Nephron progenitor cell (in vitro differentiated cells): ENCODE measurements at regions not wholly inside any gene's neighbourhood (a gene's known extent, or its start where the extent isn't known, plus 50 kb on each side); places are given as distances from the start of the nearest gene placed in this dataset.

Source experiments
- DNase-seq: peaks from one replicate; pipeline ENCODE4 v3.0.0; 2021
- H3K27ac Mint-ChIP-seq: 2 replicates; pipeline ENCODE4 v1.8.0; 2021; ENCODE audit warnings: mild to moderate bottlenecking, moderate library complexity, mixed read lengths
- H3K27me3 Mint-ChIP-seq: 2 replicates; pipeline ENCODE4 v1.8.0; 2021; ENCODE audit warnings: mild to moderate bottlenecking, low read depth, mixed read lengths; ENCODE audit not compliant: poor library complexity
- H3K36me3 Mint-ChIP-seq: 2 replicates; pipeline ENCODE4 v1.8.0; 2021; ENCODE audit warnings: low read depth, mixed read lengths
- H3K4me1 Mint-ChIP-seq: 2 replicates; pipeline ENCODE4 v1.8.0; 2021; ENCODE audit warnings: mixed read lengths
- H3K4me3 Mint-ChIP-seq: 2 replicates; pipeline ENCODE4 v1.8.0; 2021; ENCODE audit warnings: mild to moderate bottlenecking, moderate library complexity, mixed read lengths
- H3K9me3 Mint-ChIP-seq: 2 replicates; pipeline ENCODE4 v1.8.0; 2021; ENCODE audit warnings: mild to moderate bottlenecking, moderate library complexity, mixed read lengths
- CTCF ChIP-seq: fragments of 200-600 bp; sonication (generic); IDR thresholded peaks from 2 replicates; pipeline ENCODE4 v1.5.0; 2021; ENCODE audit warnings: antibody characterized with exemption

DNA sequence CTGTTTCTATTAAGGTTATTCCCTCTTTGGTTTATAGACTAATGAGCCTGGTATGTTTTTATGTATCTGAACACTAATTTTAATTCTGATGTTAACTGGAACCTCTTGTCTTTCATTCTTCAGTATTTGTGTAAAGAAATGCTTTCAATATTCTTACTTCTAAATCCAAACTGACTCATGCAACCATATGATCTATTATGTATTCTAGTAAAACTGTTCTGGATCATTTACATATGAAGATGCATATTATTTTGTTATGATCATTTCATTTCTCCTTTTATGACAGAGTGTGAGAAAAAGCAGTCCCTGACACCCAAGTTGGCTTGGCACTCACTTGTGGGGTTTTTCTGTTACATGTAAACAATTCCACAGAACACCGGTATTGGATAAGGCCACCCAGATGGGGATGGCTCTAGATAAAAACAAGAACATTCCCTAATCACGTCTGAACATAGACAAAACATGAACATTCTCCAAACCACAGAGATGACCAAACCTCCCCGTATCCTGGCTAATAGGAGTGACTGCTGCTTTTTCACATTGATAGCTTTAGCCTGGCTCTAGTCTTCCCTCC is 72.2 kb upstream of the EPHB3 start:
- Mint-ChIP-seq H3K36me3 (no peaks in the 10 kb centered on the region), H3K4me1 (no peaks in the 10 kb centered on the region), H3K27ac (no peak overlapping the region), H3K4me3 (no peak overlapping the region), H3K27me3 (peaks cover 70% of the 10 kb centered on the region), H3K9me3 (peaks cover 8% of the 10 kb centered on the region)
- TF ChIP-seq CTCF, result no peak
- DNase-seq, result no peak

DNA sequence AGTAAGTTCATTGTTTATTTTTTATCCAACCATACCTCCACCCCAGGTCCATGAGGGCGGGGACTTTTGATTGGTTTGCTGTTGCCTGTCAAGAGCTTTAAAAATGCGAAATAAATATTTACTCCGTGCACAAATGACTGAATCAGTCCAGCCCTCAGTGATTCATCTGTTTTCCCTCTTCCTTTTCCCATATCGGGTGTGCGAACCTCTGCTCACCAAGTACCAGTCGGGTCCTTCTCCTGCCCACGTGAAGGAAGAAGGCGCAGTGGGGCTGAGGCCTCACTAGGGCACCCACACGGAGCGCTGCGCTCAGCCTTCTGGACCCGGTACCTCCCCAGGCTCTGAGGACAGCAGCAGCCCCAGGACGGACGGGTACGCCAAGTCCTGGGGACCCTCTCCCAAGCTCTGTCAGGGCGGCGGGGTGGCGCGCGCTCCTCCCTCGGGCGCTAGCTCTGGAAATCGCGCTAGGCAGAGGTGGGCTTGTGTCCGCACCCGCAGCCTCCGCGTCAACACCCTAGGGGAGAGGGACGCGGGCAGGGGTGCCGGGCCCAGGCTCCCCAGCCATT is 70.5 kb upstream of the EPHB3 start:
- Mint-ChIP-seq H3K4me1 (no peaks in the 10 kb centered on the region), H3K4me3 (no peak overlapping the region), H3K27me3 (peaks cover 73% of the 10 kb centered on the region), H3K27ac (no peak overlapping the region), H3K9me3 (peaks cover 11% of the 10 kb centered on the region), H3K36me3 (no peaks in the 10 kb centered on the region)
- TF ChIP-seq CTCF, result no peak
- no peak for DNase-seq

DNA sequence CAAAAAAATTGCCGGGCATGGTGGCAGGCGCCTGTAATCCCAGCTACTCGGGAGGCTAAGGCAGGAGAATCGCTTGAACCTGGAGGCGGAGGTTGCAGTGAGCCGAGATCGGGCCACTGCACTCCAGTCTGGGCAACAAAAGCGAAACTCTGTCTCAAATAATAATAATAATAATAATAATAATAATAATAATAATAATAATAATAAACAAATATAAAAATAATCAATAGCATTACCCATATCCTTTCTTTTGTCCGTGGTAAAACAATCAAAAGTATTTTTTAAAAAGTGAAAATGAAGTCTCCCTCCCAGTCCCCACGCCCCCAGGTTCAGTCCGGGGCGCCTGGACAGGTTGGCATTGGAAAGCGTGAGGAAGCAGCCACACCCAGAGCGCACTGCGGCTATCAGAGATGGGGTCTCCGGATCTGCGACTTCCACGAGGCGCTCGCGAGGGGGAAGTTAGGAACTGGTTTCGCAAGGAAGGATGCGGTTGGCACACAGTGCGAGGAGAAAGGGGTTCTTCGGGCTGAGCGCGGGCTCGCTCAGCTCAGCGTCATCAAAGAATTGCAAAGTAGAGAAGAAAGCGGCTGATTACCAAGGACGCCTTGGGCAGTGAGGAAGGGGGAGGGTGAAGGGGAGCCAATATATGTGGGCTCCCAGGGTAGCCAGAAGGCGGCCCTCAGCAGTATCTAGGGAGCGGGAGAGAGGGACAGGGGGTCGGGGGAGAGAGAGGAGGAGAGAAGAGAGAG is 69.5 kb upstream of the EPHB3 start:
- H3K27ac Mint-ChIP-seq, result no peak overlapping the region

GRCh38 chr3:184496933-184497332 is 64.7 kb upstream of the EPHB3 start:
- Mint-ChIP-seq H3K4me3 (no peak overlapping the region), H3K27me3 (peaks cover 49% of the 10 kb centered on the region)

More for the DNA sequence above, 69.5 kb upstream of the EPHB3 start:
- Mint-ChIP-seq H3K9me3 (peaks cover 15% of the 10 kb centered on the region), H3K4me3 (no peak overlapping the region), H3K27me3 (peaks cover 73% of the 10 kb centered on the region), H3K36me3 (no peaks in the 10 kb centered on the region), H3K4me1 (no peaks in the 10 kb centered on the region)
- no peak for TF ChIP-seq CTCF
- no peak for DNase-seq

DNA sequence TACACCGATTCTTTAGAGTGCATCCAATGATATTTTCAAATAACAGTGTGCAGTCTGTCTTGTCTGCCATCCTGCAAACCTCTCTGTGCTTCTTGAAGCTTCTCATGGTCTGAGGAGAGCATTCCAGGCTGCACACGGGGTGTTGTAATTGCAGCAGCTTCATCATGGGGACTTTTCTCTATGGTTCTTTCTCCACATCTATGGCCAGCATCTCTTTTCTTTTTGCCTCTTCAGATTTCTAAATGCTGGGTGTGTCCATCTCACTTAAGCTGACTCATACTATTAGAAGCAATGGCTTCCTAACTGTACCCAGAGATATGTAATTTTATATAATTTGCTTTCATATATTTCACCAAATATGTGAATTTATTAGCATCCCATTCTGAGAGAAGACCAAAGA is 63.8 kb upstream of the EPHB3 start:
- Mint-ChIP-seq H3K4me3 (no peak overlapping the region), H3K9me3 (peaks cover 30% of the 10 kb centered on the region), H3K27ac (no peak overlapping the region), H3K4me1 (peaks cover 9% of the 10 kb centered on the region), H3K36me3 (peaks cover 5% of the 10 kb centered on the region), H3K27me3 (peaks cover 40% of the 10 kb centered on the region)
- TF ChIP-seq CTCF, result no peak
- no peak for DNase-seq

More at GRCh38 chr3:184496933-184497332, 64.7 kb upstream of the EPHB3 start:
- Mint-ChIP-seq H3K4me1 (peaks cover 9% of the 10 kb centered on the region), H3K36me3 (no peaks in the 10 kb centered on the region), H3K27ac (no peak overlapping the region), H3K9me3 (peaks cover 21% of the 10 kb centered on the region)
- TF ChIP-seq CTCF, result no peak
- no peak for DNase-seq
